Astrocyte (in vitro differentiated cells and primary cell): ENCODE measurements at regions not wholly inside any gene's neighbourhood (a gene's known extent, or its start where the extent isn't known, plus 50 kb on each side); places are given as distances from the start of the nearest gene placed in this dataset.

Source experiments
- EZH2 ChIP-seq: IDR thresholded peaks from 2 replicates; pipeline ENCODE4 v1.6.1; 2012; ENCODE audit warnings: mild to moderate bottlenecking, low read length, inconsistent platforms; ENCODE audit not compliant: insufficient read depth
- TF ChIP-seq, protein P1 (sequence below): IDR thresholded peaks from 2 replicates; pipeline ENCODE4 v1.5.1; 2011; ENCODE audit warnings: low read depth, mild to moderate bottlenecking, inconsistent platforms, low read length, moderate library complexity; ENCODE audit not compliant: insufficient read depth

GRCh38 chr13:106261450-106261849 lies 274.0 kb downstream of the EFNB2 start:
- TF ChIP-seq, protein P1, sequence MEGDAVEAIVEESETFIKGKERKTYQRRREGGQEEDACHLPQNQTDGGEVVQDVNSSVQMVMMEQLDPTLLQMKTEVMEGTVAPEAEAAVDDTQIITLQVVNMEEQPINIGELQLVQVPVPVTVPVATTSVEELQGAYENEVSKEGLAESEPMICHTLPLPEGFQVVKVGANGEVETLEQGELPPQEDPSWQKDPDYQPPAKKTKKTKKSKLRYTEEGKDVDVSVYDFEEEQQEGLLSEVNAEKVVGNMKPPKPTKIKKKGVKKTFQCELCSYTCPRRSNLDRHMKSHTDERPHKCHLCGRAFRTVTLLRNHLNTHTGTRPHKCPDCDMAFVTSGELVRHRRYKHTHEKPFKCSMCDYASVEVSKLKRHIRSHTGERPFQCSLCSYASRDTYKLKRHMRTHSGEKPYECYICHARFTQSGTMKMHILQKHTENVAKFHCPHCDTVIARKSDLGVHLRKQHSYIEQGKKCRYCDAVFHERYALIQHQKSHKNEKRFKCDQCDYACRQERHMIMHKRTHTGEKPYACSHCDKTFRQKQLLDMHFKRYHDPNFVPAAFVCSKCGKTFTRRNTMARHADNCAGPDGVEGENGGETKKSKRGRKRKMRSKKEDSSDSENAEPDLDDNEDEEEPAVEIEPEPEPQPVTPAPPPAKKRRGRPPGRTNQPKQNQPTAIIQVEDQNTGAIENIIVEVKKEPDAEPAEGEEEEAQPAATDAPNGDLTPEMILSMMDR, result no peak
- no peak for TF ChIP-seq EZH2
